Hepatocyte (in vitro differentiated cells): ENCODE measurements at regions not wholly inside any gene's neighbourhood (a gene's known extent, or its start where the extent isn't known, plus 50 kb on each side); places are given as distances from the start of the nearest gene placed in this dataset.

ENCODE experiments used
- EZH2phosphoT487 ChIP-seq: fragments of 200-600 bp; sonication (generic); IDR thresholded peaks from one replicate; pipeline ENCODE4 v1.6.1; 2018; ENCODE audit warnings: antibody characterized with exemption, mild to moderate bottlenecking, low read depth, moderate library complexity; ENCODE audit not compliant: unreplicated experiment, severe bottlenecking
- TF ChIP-seq, protein P1 (sequence below): fragments of 200-600 bp; sonication (generic); IDR thresholded peaks from 2 replicates; pipeline ENCODE4 v1.5.1; 2016; ENCODE audit warnings: antibody characterized with exemption, mild to moderate bottlenecking; ENCODE audit not compliant: poor library complexity

DNA sequence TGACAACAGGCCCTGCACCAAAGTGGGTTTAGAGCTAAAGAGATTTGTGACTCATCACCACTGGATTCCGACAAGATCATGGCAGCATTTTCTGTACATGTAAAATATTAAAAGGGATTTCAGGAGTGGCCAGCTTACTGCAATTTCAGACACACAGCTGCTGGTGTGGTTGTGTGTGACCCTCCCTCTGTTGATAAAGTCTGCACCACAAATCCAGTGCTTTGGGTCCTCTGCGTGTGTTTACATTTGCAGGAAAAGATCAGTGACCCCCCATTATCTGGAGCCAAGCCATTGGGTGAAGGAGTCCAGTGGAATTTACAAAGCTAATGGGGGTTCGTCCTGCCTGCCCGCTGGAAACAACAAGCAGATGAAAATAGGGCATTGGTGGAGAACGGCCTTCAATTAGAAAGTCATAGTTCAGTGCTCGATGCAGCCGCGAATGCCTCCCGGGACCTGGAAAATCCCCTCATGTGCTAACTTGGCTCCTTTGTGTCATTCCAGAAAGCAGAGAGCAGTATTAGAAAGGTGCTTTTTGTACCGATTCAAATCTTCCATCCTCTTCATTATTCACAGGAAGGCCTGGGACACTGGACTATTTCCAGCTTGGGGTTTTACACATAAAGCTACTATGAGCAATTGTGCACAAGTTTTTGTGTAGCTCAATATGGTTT lies 188.5 kb upstream of the TMEM132C start:
- TF ChIP-seq, protein P1, sequence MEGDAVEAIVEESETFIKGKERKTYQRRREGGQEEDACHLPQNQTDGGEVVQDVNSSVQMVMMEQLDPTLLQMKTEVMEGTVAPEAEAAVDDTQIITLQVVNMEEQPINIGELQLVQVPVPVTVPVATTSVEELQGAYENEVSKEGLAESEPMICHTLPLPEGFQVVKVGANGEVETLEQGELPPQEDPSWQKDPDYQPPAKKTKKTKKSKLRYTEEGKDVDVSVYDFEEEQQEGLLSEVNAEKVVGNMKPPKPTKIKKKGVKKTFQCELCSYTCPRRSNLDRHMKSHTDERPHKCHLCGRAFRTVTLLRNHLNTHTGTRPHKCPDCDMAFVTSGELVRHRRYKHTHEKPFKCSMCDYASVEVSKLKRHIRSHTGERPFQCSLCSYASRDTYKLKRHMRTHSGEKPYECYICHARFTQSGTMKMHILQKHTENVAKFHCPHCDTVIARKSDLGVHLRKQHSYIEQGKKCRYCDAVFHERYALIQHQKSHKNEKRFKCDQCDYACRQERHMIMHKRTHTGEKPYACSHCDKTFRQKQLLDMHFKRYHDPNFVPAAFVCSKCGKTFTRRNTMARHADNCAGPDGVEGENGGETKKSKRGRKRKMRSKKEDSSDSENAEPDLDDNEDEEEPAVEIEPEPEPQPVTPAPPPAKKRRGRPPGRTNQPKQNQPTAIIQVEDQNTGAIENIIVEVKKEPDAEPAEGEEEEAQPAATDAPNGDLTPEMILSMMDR, result no peak
- TF ChIP-seq EZH2phosphoT487, result no peak
